CD4-positive, alpha-beta T cell (primary cell): ENCODE measurements at regions not wholly inside any gene's neighbourhood (a gene's known extent, or its start where the extent isn't known, plus 50 kb on each side); places are given as distances from the start of the nearest gene placed in this dataset.

Experiments used
- ATAC-seq: fragments of 200-7000 bp; cut with Tn5 transposase; one replicate; pipeline ENCODE4 v1.10.0; 2022; ENCODE audit warnings: mild to moderate bottlenecking; ENCODE audit not compliant: poor library complexity
- CTCF ChIA-PET: fragments of 350-600 bp; sonication (Branson Sonifier 250); formaldehyde crosslinking; loops from one replicate; lab custom pipeline; 2021; ENCODE audit warnings: antibody characterized with exemption, inconsistent platforms; lab: Charles Lee
- POLR2A ChIA-PET: fragments of 350-600 bp; sonication (Branson Sonifier 250); formaldehyde crosslinking; loops from one replicate; lab custom pipeline; 2021; ENCODE audit warnings: antibody characterized with exemption, inconsistent platforms; lab: Charles Lee
- DNase-seq, 14 experiments: peaks; one replicate each; pipeline ENCODE4 v3.0.0-alpha.2; 2013 to 2020; ENCODE audit warnings: mixed read lengths in 2 of 14
- H3K27ac ChIP-seq, 2 donors: one replicate each; pipeline versions ENCODE4 v1.5.1 to v1.7.0; 2013; ENCODE audit warnings: low read length in 2 of 2, low read depth in 1 of 2, mild to moderate bottlenecking in 1 of 2
- H3K27me3 ChIP-seq, 2 experiments: 1 replicate in 1 of 2; 2 replicates in 1 of 2; pipeline versions ENCODE4 v1.6.1 to v1.7.0; 2013; ENCODE audit warnings: low read length in 2 of 2, control low read depth in 1 of 2, mild to moderate bottlenecking in 1 of 2, moderate library complexity in 1 of 2; ENCODE audit not compliant: insufficient read depth in 2 of 2, control insufficient read depth in 1 of 2
- H3K36me3 ChIP-seq: one replicate; pipeline ENCODE4 v1.6.1; 2013; ENCODE audit warnings: low read length, control low read depth; ENCODE audit not compliant: insufficient read depth
- H3K4me1 ChIP-seq: one replicate; pipeline ENCODE4 v1.6.1; 2013; ENCODE audit warnings: low read length, control low read depth; ENCODE audit not compliant: insufficient read depth
- H3K4me3 ChIP-seq: one replicate; pipeline ENCODE4 v1.5.1; 2013; ENCODE audit warnings: mild to moderate bottlenecking, low read length, moderate library complexity
- H3K9me3 ChIP-seq, 2 experiments: 1 replicate in 1 of 2; 2 replicates in 1 of 2; pipeline versions ENCODE4 v1.6.1 to v1.7.0; 2013; ENCODE audit warnings: low read length in 2 of 2, mild to moderate bottlenecking in 2 of 2, control low read depth in 1 of 2, moderate library complexity in 1 of 2; ENCODE audit not compliant: control insufficient read depth in 1 of 2, insufficient read depth in 1 of 2
- H3K27ac Mint-ChIP-seq: one replicate; pipeline ENCODE4 v1.8.0; 2020; ENCODE audit warnings: mixed read lengths
- H3K27me3 Mint-ChIP-seq: one replicate; pipeline ENCODE4 v1.8.0; 2021; ENCODE audit warnings: mixed read lengths
- H3K36me3 Mint-ChIP-seq: one replicate; pipeline ENCODE4 v1.8.0; 2021; ENCODE audit warnings: low read depth, mixed read lengths
- H3K4me1 Mint-ChIP-seq: one replicate; pipeline ENCODE4 v1.8.0; 2021; ENCODE audit warnings: low read depth, mixed read lengths
- H3K4me3 Mint-ChIP-seq: one replicate; pipeline ENCODE4 v1.8.0; 2020; ENCODE audit warnings: mild to moderate bottlenecking, mixed read lengths
- H3K9me3 Mint-ChIP-seq: one replicate; pipeline ENCODE4 v1.8.0; 2020; ENCODE audit warnings: mixed read lengths
- intact Hi-C, 2 experiments: fragments of 100-400 bp; cut with DNase I in 1 of 2; cut with micrococcal nuclease in 1 of 2; formaldehyde crosslinking; loops; one replicate each; pipeline versions ENCODE4 v1.15.1 to v1.9.0; 2023 to 2025; cut with DNase I, micrococcal nuclease
- TF ChIP-seq, protein P1 (sequence below): fragments of 200-600 bp; IDR thresholded peaks from one replicate; pipeline ENCODE4 v1.8.0; 2022; ENCODE audit warnings: antibody characterized with exemption, mild to moderate bottlenecking

DNA sequence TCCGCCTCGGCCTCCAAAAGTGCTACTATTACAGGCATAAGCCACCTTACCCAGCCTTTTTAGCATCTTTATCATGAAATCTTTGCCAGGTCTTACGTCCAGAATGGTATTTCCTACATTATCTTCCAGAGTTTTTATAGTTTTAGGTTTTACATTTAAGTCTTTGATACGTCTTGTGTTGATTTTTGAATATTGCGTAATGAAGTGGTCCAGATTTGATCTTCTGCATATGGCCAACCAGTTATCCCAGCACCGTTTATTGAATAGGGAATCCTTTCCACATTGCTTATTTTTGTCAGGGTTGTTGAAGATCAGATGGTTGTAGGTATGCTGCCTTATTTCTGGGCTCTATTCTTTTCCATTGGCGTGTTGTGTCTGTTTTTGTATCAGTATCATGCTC is 349.6 kb downstream of the KCTD8 start:
- Histone ChIP-seq H3K36me3 (no peaks in the 10 kb centered on the region), H3K27ac (no peak overlapping the region), H3K27me3 (no peaks in the 10 kb centered on the region), H3K4me1 (no peaks in the 10 kb centered on the region), H3K9me3 (peaks cover 0 to under 1% of the 10 kb centered on the region in 2 experiments), H3K4me3 (no peak overlapping the region)
- ATAC-seq (no peak), DNase-seq (no peak)
- Mint-ChIP-seq H3K4me3 (no peak overlapping the region), H3K36me3 (no peaks in the 10 kb centered on the region), H3K9me3 (peaks cover 12% of the 10 kb centered on the region), H3K4me1 (no peaks in the 10 kb centered on the region), H3K27me3 (no peaks in the 10 kb centered on the region), H3K27ac (no peak overlapping the region)
- intact Hi-C loops = no loop called here
- TF ChIP-seq, protein P1, sequence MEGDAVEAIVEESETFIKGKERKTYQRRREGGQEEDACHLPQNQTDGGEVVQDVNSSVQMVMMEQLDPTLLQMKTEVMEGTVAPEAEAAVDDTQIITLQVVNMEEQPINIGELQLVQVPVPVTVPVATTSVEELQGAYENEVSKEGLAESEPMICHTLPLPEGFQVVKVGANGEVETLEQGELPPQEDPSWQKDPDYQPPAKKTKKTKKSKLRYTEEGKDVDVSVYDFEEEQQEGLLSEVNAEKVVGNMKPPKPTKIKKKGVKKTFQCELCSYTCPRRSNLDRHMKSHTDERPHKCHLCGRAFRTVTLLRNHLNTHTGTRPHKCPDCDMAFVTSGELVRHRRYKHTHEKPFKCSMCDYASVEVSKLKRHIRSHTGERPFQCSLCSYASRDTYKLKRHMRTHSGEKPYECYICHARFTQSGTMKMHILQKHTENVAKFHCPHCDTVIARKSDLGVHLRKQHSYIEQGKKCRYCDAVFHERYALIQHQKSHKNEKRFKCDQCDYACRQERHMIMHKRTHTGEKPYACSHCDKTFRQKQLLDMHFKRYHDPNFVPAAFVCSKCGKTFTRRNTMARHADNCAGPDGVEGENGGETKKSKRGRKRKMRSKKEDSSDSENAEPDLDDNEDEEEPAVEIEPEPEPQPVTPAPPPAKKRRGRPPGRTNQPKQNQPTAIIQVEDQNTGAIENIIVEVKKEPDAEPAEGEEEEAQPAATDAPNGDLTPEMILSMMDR = no peak
- ChIA-PET CTCF (no interaction called here), POLR2A (no interaction called here)

DNA sequence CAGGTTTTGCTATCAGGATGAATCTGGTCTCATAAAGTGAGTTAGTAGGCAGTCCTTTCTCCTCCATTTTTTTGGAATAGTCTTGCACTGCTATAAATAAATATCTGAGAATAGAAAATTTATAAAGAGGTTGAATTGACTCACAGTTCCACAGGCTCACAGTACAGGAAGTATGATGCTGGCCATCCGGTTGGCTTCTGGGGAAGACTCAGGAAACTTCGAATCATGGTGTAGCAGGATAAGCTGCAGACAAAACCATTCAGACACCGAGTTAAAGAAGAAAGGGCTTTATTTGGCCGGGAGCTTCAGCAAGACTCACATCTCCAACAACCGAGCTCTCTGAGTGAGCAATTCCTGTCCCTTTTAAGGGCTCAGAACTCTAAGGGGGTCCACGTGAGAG is 348.2 kb downstream of the KCTD8 start:
- no peaks in the 10 kb centered on the region for H3K27me3 Mint-ChIP-seq
- H3K36me3 ChIP-seq = no peaks in the 10 kb centered on the region
- TF ChIP-seq, protein P1 = no peak
- CTCF ChIA-PET = no interaction called here
- peaks cover 0 to 10% of the 10 kb centered on the region in 2 experiments for H3K9me3 ChIP-seq
- no peak overlapping the region for H3K4me3 ChIP-seq
- H3K27ac ChIP-seq = no peak overlapping the region
- no peak for DNase-seq
- POLR2A ChIA-PET = no interaction called here
- intact Hi-C loops = no loop called here
- no peak overlapping the region for H3K27ac Mint-ChIP-seq
- H3K9me3 Mint-ChIP-seq = peaks cover 9% of the 10 kb centered on the region
- no peaks in the 10 kb centered on the region for H3K4me1 ChIP-seq
- no peaks in the 10 kb centered on the region for H3K27me3 ChIP-seq
- no peaks in the 10 kb centered on the region for H3K36me3 Mint-ChIP-seq
- ATAC-seq = no peak
- H3K4me3 Mint-ChIP-seq = no peak overlapping the region
- no peaks in the 10 kb centered on the region for H3K4me1 Mint-ChIP-seq

DNA sequence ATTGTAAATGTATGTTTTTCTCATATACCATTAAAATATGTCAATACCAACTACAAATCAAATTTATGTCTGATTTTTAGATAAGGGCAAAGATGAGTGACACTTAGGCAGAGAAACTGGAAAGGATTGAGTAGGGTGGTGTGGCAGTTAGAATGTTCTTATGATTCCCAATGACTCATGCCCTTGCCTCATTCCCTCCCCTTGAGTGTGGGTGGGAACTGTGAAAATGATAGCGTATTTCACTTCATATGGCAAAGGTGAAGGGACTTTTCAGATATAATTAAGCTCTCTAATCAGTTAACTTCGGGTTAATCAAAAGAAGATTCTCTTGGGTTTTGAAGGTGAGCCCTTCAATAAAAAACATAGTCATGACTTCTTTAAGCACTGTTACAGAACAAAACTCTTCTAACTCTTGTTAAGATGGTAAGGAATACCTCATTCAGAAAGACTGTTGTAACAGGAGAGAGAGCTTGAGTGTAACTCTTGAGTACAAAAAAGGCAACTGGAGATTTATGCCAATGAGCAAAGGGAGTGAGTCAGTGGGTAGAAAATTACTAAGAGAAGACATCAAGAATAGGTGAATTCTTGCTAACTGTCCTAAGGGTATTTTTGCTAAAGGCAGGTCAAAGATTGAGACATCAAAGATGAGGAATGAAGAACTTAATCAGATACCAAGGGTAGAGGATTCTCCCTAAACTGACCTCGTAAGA is 329.5 kb downstream of the KCTD8 start:
- ChIA-PET POLR2A (no interaction called here), CTCF (no interaction called here)
- no peak overlapping the region for H3K4me3 ChIP-seq
- H3K9me3 Mint-ChIP-seq = peaks cover 6% of the 10 kb centered on the region
- no peaks in the 10 kb centered on the region for H3K4me1 Mint-ChIP-seq
- ATAC-seq (no peak), DNase-seq (no peak)
- H3K27ac Mint-ChIP-seq = no peak overlapping the region
- H3K27me3 ChIP-seq = no peaks in the 10 kb centered on the region
- no peaks in the 10 kb centered on the region for H3K36me3 ChIP-seq
- intact Hi-C loops = no loop called here
- no peak overlapping the region for H3K4me3 Mint-ChIP-seq
- no peaks in the 10 kb centered on the region for H3K9me3 ChIP-seq
- H3K4me1 ChIP-seq = no peaks in the 10 kb centered on the region
- H3K36me3 Mint-ChIP-seq = no peaks in the 10 kb centered on the region
- TF ChIP-seq, protein P1 = no peak
- no peaks in the 10 kb centered on the region for H3K27me3 Mint-ChIP-seq
- no peak overlapping the region for H3K27ac ChIP-seq
